ENCODE measurements at regions not wholly inside any gene's neighbourhood (a gene's known extent, or its start where the extent isn't known, plus 50 kb on each side); places are given as distances from the start of the nearest gene placed in this dataset.

DNA sequence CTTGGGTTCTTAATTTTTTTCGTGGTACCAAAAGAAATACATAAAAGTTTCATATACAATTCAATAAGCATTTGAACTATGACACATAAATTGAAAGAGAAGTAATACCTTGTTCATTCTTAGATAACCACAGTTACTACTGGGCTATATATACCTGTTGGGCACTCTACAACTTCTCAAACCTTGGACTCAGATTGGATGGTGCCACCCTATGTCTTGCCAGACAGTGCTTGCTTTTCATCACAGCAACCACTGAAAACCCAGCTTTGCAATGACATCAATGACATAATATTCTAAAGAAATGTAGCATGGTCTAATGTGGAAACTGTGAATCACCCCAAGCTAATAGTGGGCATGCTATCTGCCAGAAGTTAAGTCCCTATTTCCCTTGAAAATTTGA, 62.8 kb upstream of the DPH5 start:
- TF ChIP-seq, protein P1, sequence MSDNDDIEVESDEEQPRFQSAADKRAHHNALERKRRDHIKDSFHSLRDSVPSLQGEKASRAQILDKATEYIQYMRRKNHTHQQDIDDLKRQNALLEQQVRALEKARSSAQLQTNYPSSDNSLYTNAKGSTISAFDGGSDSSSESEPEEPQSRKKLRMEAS (IDR thresholded peaks at IDR 0.05; ENCODE audit: insufficient read depth, insufficient read length) = no peak
- TF ChIP-seq, protein P2, sequence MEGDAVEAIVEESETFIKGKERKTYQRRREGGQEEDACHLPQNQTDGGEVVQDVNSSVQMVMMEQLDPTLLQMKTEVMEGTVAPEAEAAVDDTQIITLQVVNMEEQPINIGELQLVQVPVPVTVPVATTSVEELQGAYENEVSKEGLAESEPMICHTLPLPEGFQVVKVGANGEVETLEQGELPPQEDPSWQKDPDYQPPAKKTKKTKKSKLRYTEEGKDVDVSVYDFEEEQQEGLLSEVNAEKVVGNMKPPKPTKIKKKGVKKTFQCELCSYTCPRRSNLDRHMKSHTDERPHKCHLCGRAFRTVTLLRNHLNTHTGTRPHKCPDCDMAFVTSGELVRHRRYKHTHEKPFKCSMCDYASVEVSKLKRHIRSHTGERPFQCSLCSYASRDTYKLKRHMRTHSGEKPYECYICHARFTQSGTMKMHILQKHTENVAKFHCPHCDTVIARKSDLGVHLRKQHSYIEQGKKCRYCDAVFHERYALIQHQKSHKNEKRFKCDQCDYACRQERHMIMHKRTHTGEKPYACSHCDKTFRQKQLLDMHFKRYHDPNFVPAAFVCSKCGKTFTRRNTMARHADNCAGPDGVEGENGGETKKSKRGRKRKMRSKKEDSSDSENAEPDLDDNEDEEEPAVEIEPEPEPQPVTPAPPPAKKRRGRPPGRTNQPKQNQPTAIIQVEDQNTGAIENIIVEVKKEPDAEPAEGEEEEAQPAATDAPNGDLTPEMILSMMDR (IDR thresholded peaks at IDR 0.05; ENCODE audit: extremely low read depth in 1 of 2, insufficient read depth in 1 of 2, low read depth in 1 of 2, low read length in 2 of 2) = no peak
- TF ChIP-seq POLR2AphosphoS5 (IDR thresholded peaks at IDR 0.05; ENCODE audit: insufficient read depth, low read depth, low read length) = no peak
- TF ChIP-seq MYC (IDR thresholded peaks at IDR 0.05; ENCODE audit: low read depth, low read length) = no peak
- no peak for TF ChIP-seq EZH2 (IDR thresholded peaks at IDR 0.05; ENCODE audit: borderline replicate concordance, low read depth, low read length, severe bottlenecking)
- TF ChIP-seq GATA2 (IDR thresholded peaks at IDR 0.05; ENCODE audit: insufficient read depth, insufficient read length, low read depth, low read length) = no peak
- TF ChIP-seq POLR2A (IDR thresholded peaks at IDR 0.05; ENCODE audit: low read depth, low read length) = no peak
- TF ChIP-seq FOS (IDR thresholded peaks at IDR 0.05; ENCODE audit: borderline replicate concordance, insufficient read depth, low read length) = no peak

All from endothelial cell of umbilical vein (primary cell).